ENCODE measurements at regions not wholly inside any gene's neighbourhood (a gene's known extent, or its start where the extent isn't known, plus 50 kb on each side); places are given as distances from the start of the nearest gene placed in this dataset.

DNA sequence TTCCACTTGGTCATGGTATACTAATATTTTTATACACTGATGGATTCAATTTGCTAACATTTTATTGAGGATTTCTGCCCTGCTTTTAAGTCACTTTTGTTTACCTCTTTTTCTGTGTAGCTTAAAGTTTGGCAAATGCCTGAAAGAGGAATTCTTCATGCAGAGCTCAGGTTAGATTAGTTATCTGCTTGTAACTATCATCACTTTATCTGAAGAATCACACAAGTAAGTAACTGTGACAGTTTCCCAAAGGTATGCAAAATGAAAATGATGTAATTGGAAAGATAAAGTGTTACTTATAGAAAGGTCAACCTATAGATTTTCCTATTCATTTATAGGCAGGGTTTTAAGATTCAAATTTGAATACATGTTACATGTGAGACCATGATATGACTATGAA, 188.8 kb upstream of the ACTBL2 start:
- intact Hi-C loops (cut with DNase I; ENCODE audit: low total_unique reads): no loop called here
- Histone ChIP-seq H3K4me1 (no peaks in the 10 kb centered on the region), H3K36me3 (no peaks in the 10 kb centered on the region), H3K9me3 (no peaks in the 10 kb centered on the region), H3K27me3 (no peaks in the 10 kb centered on the region), H3K27ac (no peak overlapping the region), H3K4me3 (no peak overlapping the region)
- TF ChIP-seq POLR2A (IDR thresholded peaks at IDR 0.05) (no peak), EP300 (IDR thresholded peaks at IDR 0.05) (no peak), POLR2AphosphoS5 (IDR thresholded peaks at IDR 0.05) (no peak)
- TF ChIP-seq, protein P1, sequence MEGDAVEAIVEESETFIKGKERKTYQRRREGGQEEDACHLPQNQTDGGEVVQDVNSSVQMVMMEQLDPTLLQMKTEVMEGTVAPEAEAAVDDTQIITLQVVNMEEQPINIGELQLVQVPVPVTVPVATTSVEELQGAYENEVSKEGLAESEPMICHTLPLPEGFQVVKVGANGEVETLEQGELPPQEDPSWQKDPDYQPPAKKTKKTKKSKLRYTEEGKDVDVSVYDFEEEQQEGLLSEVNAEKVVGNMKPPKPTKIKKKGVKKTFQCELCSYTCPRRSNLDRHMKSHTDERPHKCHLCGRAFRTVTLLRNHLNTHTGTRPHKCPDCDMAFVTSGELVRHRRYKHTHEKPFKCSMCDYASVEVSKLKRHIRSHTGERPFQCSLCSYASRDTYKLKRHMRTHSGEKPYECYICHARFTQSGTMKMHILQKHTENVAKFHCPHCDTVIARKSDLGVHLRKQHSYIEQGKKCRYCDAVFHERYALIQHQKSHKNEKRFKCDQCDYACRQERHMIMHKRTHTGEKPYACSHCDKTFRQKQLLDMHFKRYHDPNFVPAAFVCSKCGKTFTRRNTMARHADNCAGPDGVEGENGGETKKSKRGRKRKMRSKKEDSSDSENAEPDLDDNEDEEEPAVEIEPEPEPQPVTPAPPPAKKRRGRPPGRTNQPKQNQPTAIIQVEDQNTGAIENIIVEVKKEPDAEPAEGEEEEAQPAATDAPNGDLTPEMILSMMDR (IDR thresholded peaks at IDR 0.05): no peak
- no peak for DNase-seq

DNA sequence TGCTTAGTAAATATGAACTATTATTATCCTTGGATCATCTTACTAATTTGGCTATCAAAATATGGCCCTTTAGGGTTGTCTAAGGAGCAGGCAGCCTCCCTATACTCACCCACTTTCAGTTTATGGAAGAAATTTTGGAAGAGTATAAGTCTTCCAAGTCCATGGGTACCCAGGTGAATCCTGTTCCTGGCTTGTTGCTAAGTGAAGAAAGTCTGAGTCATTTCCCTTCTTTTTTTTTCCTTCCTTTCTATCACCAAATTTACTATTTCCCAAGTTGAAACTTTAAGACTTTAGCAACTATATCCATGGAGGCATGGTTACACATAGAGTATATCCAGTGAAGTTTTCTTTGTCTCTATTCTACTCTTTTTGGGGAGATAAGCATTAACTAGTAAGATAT, 184.0 kb upstream of the ACTBL2 start:
- intact Hi-C loops (cut with DNase I; ENCODE audit: low total_unique reads): no loop called here
- H3K27ac ChIP-seq: no peak overlapping the region
- H3K4me1 ChIP-seq: no peaks in the 10 kb centered on the region
- no peak overlapping the region for H3K4me3 ChIP-seq
- no peak for TF ChIP-seq POLR2AphosphoS5 (IDR thresholded peaks at IDR 0.05)
- TF ChIP-seq, protein P1 (IDR thresholded peaks at IDR 0.05): no peak
- no peak for TF ChIP-seq EP300 (IDR thresholded peaks at IDR 0.05)
- TF ChIP-seq POLR2A (IDR thresholded peaks at IDR 0.05): no peak
- no peaks in the 10 kb centered on the region for H3K36me3 ChIP-seq
- H3K9me3 ChIP-seq: no peaks in the 10 kb centered on the region
- no peak for DNase-seq
- H3K27me3 ChIP-seq: no peaks in the 10 kb centered on the region

DNA sequence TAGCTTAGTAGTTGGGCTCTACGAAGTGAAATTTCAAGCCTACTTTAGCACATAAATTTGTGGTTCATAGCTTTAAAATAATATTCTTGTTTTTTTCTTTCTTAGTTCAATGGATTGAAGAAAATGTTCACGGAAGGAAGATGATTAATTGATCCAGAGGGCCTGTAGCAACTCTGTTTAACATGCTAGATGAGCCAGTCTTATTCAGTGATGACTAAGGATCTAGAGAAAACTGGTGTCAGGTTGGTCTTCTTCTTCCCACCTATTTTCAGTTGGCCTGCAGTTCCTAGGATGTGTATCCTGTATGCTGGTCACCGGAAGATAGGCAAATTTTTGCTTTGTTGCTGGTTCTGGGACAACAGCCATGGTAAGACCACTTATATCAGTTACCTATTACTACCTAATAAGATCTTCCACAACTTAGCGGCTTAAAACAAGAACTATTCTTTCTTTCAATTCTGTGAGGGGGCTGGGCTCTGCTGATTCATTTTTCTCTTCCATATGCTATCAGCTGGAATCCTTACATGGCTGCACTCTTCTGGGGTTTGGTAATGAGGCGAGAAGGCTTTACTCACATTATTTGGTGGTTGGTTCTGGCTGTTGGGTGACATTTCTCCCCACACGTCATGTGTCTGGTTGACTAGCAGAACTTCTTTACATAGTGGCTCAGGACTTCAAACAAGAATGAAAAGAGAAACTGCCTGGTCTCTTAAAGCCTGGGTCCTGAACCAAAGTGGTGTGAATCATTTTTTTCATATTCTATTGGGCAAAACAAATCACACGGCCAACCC, 182.7 kb upstream of the ACTBL2 start:
- no peak overlapping the region for H3K4me3 ChIP-seq
- no peaks in the 10 kb centered on the region for H3K9me3 ChIP-seq
- 89 to 95% (median 91%) methylated on average over 7 of the region's 7 CpGs for WGBS, 5 donors
- no peak for TF ChIP-seq POLR2AphosphoS5 (IDR thresholded peaks at IDR 0.05)
- TF ChIP-seq EP300 (IDR thresholded peaks at IDR 0.05): no peak
- TF ChIP-seq, protein P1 (IDR thresholded peaks at IDR 0.05): no peak
- TF ChIP-seq POLR2A (IDR thresholded peaks at IDR 0.05): no peak
- H3K36me3 ChIP-seq: no peaks in the 10 kb centered on the region
- no peaks in the 10 kb centered on the region for H3K4me1 ChIP-seq
- DNase-seq: no peak
- no peaks in the 10 kb centered on the region for H3K27me3 ChIP-seq
- intact Hi-C loops (cut with DNase I; ENCODE audit: low total_unique reads): no loop called here
- H3K27ac ChIP-seq: no peak overlapping the region

DNA sequence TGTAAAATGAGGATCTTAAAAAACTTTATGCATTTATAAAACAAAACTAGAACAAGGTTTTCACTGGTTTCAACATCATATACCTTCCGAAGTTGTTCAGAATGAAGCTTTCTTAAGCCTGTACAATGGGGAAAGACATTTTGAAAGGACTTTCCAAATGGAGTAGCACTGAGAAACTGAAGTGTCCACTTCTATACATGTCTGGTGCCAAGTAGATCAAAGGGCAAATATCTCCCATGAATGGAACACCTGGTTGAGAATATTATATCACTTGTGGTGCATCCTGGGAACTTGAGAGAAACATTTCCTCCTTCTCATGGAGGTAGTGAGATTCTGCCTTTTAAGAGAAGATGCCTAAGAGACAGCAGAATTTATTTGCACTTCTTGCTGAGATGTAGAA, 182.1 kb upstream of the ACTBL2 start:
- Histone ChIP-seq H3K27ac (no peak overlapping the region), H3K36me3 (no peaks in the 10 kb centered on the region), H3K4me1 (no peaks in the 10 kb centered on the region), H3K9me3 (no peaks in the 10 kb centered on the region), H3K4me3 (no peak overlapping the region), H3K27me3 (no peaks in the 10 kb centered on the region)
- DNase-seq: no peak
- WGBS, 5 donors: 88 to 100% (median 96%) methylated on average over 1 of the region's 1 CpG
- TF ChIP-seq POLR2AphosphoS5 (IDR thresholded peaks at IDR 0.05) (no peak), POLR2A (IDR thresholded peaks at IDR 0.05) (no peak), EP300 (IDR thresholded peaks at IDR 0.05) (no peak)
- TF ChIP-seq, protein P1 (IDR thresholded peaks at IDR 0.05): no peak
- intact Hi-C loops (cut with DNase I; ENCODE audit: low total_unique reads): no loop called here

Data from stomach (tissue), 8 donors.